NCI-H187 treated with DMSO at 0.1 percent for 48 hours (cell line): ENCODE measurements at regions not wholly inside any gene's neighbourhood (a gene's known extent, or its start where the extent isn't known, plus 50 kb on each side); places are given as distances from the start of the nearest gene placed in this dataset.
A peak's percentile ranks its signal among the peaks of the same experiment; 100 is the strongest.

Experiments used
- DNase-seq: peaks from one replicate; lab custom pipeline; 2025; lab: John Stamatoyannopoulos, UW

- DNase-seq: no peak
Measured at GRCh38 chr5:125177340-125177739, 430.9 kb upstream of the ZNF608 start.

DNA sequence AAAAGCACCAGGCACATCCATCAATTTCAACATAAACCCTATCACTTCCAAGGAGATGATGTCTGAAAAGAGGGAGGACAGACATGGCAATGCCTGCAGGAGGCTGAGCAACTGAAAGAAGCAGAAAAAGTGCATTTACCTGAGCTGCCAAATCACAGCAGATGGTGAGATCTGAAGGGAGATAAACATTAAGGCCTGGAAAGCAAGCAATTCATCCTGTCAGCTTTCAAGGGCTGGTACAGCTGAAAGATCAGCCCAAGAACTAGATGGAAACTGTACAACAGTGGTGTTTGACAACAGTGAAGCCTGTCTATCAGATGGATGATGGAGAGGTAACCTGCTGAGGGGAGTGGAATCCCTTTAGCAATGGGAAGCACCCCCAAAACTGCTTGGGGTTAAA lies 433.2 kb upstream of the ZNF608 start:
- no peak for DNase-seq

- DNase-seq: no peak
Measured at GRCh38 chr5:125180231-125180829, 433.9 kb upstream of the ZNF608 start.

DNA sequence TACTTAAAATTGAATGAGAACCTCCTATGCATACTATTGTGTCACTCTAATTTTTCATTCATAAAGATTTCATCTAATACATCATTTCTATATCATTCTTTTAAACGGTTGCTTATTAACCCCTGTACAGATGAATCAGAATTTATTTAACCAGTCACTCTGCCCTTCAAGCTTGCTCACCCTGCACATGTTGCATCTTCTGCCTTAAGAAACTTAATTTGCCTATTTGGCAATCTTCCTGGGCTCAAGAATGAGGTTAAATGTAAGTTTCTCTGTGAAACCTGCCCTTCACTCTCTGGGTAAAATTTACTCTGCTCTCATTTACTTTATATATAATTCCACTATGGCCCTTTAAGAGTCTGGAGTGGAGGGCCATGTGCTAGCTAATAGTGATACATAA lies 434.7 kb upstream of the ZNF608 start:
- DNase-seq: no peak

- no peak for DNase-seq
Measured at GRCh38 chr5:125181955-125182354, 435.5 kb upstream of the ZNF608 start.

- no peak for DNase-seq
Measured at GRCh38 chr5:125185740-125186139, 439.3 kb upstream of the ZNF608 start.

DNA sequence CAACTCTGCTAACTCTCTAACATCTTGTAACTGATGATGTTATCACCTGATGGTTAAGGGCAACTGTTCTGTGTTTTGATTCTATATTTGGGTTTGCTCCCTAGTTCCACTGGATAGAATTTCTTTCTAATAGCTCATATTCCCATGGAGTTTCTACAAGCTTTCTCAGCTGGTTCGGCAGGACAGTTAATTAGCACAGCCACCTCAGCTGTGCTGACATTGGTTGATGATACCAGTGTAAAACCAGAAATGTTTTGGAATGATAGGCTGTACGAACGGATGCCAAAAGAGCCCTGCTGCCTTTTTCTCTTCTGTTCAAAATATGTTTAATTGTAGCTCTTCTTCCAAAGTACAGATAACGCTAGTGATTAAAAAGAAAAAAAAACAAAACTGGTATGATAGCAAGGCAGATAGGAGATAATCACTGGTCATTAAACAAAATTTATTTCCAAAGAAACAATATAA lies 440.5 kb upstream of the ZNF608 start:
- no peak for DNase-seq

DNA sequence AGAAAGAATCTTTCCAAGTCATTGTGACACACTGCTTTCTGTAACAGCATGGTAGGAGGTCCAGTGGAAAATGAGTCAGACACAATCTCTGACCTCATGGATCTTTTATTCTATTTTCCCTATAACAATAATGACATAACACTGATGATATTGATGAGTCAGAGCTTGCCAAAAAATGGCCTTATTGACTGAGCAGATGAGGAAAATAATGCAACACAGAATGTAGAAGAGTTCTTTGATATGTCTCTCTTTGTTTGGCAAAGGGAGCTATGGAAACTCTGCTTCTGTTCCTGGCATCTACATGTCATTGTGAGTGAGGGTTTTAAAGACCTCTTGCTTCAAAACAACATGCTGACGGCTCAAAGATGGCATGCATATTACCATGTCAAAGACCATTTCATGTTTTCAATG lies 443.1 kb upstream of the ZNF608 start:
- no peak for DNase-seq

DNA sequence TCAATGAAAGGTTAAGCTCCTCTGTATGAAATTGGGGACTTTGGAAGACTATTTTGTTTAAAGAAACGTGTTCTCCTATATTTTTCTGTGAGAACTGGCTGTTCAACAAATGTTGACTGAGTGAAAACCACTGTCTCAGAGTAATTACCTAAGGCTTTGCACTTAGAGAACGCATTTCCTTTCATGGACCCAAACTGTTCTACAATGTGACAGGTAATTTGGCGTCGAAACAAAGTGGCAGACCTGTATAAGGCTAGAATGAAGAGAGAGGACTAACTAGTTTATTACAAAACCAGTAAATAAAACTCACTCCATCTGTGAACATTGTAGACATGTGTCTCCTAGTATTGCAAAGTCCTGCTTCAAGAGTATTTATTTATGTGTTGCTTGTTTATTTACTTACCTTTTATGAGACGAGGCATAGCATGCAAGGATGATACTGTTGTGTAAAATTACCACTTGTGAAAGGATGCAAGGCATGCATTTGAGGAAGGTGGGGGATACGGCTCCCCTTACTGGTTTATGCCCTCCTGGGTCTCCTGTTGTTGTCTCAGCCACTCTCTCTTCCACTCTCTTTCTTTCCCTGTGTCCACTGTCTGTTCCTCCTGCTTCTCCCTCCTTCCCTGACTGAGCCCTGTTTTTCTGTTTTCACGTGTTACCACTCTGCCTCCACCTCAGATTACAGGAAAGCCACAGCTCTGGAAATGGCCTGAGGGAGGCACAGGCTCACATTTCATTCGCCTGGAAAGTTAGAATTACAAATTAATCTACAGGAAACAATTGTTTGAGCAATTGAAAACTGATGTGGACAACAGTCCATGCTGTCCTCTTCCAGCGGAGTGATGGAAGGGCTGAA lies 444.0 kb upstream of the ZNF608 start:
- no peak for DNase-seq

- DNase-seq: no peak
Measured at GRCh38 chr5:125194883-125195282, 448.4 kb upstream of the ZNF608 start.

GRCh38 chr5:125196481-125197111 lies 450.2 kb upstream of the ZNF608 start:
- peak; percentile 49 for DNase-seq

GRCh38 chr5:125197321-125197720 lies 450.9 kb upstream of the ZNF608 start:
- DNase-seq: no peak

- peak; percentile 84 for DNase-seq
Measured at GRCh38 chr5:125198270-125198974, 452.0 kb upstream of the ZNF608 start.

DNA sequence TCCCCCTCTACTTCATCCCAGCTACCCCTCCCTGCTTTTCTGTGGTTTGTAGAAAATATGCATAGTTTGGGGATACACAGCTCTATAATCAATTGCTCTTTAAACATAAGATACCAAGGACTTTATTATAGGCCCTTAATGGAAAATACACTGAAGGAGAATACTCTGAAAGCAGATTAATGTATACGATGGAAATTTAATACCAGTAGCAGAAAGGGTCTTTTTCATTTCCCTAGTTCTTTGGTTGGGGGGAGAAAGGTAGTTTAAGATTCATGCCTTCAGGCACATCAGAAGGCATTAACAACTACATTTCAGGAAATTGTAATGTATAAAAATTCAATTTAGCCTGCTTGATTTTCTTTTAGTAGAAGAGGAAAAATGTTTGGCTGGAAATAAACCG lies 452.9 kb upstream of the ZNF608 start:
- no peak for DNase-seq

- peak; percentile 22 for DNase-seq
Measured at GRCh38 chr5:125199968-125200865, 453.8 kb upstream of the ZNF608 start.

DNA sequence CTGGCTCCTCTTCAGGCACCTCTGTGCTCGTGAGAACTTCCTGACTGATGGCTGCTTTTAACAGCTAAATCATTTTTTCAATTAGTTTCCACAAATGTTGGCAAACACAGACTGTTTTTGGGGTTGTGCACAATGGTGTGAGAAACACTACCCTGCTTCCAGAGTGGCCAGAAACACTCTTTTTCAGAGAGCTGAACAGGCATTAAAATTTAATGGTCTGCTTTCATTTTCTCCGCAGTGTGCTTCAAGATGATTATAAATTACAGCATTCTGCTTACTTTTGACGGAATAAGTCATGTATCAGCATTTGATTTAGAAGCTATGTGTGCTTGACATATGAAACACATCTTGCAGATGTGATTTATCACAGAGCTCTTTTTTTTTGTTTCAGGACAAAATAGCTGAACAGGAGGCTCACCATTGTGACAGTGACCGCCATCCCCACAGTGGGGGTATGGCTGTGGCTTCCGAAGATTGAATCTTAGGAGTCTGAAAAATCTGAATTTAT lies 454.5 kb upstream of the ZNF608 start:
- DNase-seq: no peak

DNA sequence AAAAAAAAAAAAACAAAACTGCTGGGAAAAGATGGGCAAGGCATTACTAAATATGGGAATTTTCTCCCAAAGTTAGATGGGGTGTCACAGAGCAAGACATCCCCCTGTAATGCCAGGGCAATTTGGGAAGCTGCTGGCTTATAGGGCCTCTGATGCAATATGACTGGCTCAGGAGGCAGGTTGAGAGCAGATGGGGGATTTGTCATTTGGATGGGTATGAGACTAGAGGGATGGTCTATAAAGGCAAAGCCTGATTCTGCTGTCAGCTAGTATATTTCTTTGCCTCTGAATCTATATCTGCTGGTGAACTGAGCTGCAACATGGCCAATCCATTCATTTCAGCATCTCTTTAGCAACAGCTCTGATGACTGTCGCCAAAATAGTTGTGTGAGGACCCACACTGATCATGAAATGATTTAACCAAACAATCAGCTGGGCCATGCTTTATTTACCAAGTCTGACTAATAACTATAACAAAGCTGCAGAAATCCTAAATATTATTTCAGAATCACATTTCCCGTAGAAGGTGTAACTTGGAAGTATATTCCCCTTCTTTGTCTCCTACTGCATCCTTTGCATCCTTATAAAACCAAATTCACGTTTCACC lies 455.1 kb upstream of the ZNF608 start:
- DNase-seq: no peak

GRCh38 chr5:125202353-125202752 lies 455.9 kb upstream of the ZNF608 start:
- DNase-seq: no peak

DNA sequence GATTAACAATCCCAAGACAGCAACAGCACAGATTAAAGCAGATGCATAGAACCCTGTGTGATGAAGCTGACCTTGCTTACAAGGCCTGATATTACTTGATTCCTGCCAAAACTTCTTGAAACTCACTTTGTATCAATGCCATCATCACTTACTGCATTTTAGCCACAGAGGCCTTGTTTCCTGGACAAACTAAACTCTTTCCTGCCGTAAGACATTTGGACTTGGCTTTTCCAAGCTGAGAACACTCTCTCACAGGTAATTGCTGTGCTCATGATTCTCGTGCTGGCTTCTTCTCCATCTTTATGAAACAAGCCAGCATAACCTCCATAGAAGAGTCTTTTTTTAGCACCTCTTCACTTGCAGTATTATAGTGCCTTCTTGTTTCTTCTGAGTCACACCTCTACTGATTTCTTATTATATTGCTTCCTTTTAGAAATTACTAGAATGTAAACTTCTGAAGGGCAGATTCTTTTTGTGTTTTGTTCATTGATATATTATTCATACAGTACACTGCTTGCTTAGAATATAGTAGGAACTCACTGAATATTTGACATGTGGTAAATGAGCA lies 456.5 kb upstream of the ZNF608 start:
- DNase-seq: no peak

DNA sequence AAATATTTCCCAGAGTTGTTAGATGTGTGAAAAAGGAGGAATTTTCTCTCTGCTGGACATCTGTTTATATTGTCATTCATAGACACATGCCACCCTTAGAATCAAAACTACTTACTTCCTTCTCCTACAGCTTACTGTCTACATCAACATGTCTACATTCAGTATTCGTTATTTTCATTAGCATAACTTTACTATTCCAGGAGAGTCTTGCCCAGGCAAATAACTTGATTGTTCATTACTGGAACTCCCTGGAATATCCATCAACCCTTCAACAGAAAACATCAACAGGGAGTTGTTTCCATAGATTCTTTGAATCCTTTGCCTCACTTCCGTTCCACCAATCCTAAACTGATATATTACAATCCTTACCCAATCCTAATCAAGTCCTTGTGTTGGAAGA lies 457.5 kb upstream of the ZNF608 start:
- no peak for DNase-seq
